ENCODE measurements at regions not wholly inside any gene's neighbourhood (a gene's known extent, or its start where the extent isn't known, plus 50 kb on each side); places are given as distances from the start of the nearest gene placed in this dataset.
A peak's percentile ranks its signal among the peaks of the same experiment; 100 is the strongest.

DNA sequence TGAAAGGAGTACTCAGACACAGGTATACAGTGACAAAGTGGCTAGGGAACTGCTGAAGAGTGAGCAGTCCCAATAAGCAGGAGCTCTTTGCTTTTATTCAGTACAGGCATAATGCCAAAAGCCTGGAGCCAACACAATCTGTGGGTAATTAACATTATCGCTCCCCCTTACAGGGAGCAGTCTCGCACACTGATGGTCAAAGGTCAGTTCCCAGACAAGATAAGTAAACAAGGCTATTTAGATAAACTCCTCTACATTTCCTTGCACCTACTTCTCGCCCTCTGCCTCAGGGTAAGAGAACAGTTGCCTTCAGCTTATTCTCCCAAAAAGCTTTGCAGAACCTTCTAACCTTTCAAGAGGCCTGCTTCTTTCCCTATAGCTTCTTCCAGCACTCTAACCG lies 73.9 kb upstream of the TAF9B start:
- no peak for DNase-seq

- peak in 1 of 2 donors; percentile 45 for DNase-seq
Observed at GRCh38 chrX:78199851-78200250, 60.4 kb upstream of the TAF9B start.
